ENCODE measurements at regions not wholly inside any gene's neighbourhood (a gene's known extent, or its start where the extent isn't known, plus 50 kb on each side); places are given as distances from the start of the nearest gene placed in this dataset.

DNA sequence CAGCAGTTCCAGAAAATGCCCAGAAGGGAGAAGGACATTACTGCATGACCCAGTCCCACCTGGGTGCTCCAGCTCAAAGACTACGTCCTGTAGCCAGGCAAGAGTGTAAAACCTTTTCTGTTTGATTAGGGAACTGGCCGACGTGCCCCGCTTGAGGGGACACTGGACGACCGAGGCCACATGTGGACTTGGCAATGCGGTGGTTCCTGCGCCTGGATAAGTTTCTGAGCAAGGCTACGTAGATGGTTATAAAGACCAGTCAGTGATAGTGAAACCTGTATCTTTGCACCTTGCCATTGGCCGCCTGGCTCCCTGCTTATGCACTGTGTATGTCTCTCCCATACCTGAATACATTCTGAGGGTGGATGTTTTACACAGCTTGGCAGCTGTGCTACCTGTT is 567.0 kb upstream of the CRIM1 start:
- no peak for TF ChIP-seq POLR2A (IDR thresholded peaks at IDR 0.05; ENCODE audit: extremely low read depth, insufficient read length)
- TF ChIP-seq, protein P1, sequence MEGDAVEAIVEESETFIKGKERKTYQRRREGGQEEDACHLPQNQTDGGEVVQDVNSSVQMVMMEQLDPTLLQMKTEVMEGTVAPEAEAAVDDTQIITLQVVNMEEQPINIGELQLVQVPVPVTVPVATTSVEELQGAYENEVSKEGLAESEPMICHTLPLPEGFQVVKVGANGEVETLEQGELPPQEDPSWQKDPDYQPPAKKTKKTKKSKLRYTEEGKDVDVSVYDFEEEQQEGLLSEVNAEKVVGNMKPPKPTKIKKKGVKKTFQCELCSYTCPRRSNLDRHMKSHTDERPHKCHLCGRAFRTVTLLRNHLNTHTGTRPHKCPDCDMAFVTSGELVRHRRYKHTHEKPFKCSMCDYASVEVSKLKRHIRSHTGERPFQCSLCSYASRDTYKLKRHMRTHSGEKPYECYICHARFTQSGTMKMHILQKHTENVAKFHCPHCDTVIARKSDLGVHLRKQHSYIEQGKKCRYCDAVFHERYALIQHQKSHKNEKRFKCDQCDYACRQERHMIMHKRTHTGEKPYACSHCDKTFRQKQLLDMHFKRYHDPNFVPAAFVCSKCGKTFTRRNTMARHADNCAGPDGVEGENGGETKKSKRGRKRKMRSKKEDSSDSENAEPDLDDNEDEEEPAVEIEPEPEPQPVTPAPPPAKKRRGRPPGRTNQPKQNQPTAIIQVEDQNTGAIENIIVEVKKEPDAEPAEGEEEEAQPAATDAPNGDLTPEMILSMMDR (IDR thresholded peaks at IDR 0.05; ENCODE audit: low read depth, low read length), result no peak
- TF ChIP-seq MYC (IDR thresholded peaks at IDR 0.05; ENCODE audit: low read depth, low read length), result no peak
- TF ChIP-seq, protein P2, sequence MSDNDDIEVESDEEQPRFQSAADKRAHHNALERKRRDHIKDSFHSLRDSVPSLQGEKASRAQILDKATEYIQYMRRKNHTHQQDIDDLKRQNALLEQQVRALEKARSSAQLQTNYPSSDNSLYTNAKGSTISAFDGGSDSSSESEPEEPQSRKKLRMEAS (IDR thresholded peaks at IDR 0.05; ENCODE audit: low read depth, low read length), result no peak
